Peyer's patch (tissue), 4 donors: ENCODE measurements at regions not wholly inside any gene's neighbourhood (a gene's known extent, or its start where the extent isn't known, plus 50 kb on each side); places are given as distances from the start of the nearest gene placed in this dataset.

ENCODE experiments used
- POLR2A ChIP-seq, 2 donors: fragments of 450-650 bp; IDR thresholded peaks; one replicate each; pipeline ENCODE4 v1.5.1; 2017; ENCODE audit warnings: antibody characterized with exemption in 2 of 2, mild to moderate bottlenecking in 2 of 2, moderate library complexity in 2 of 2
- TF ChIP-seq, protein P1 (sequence below), 6 experiments: fragments of 450-650 bp in 4 of 6; fragments of 200-600 bp in 2 of 6; sonication (generic) in 1 of 6; IDR thresholded peaks; one replicate each; pipeline ENCODE4 v1.5.1; 2017 to 2019; ENCODE audit warnings: antibody characterized with exemption in 6 of 6, mild to moderate bottlenecking in 3 of 6, moderate library complexity in 1 of 6

DNA sequence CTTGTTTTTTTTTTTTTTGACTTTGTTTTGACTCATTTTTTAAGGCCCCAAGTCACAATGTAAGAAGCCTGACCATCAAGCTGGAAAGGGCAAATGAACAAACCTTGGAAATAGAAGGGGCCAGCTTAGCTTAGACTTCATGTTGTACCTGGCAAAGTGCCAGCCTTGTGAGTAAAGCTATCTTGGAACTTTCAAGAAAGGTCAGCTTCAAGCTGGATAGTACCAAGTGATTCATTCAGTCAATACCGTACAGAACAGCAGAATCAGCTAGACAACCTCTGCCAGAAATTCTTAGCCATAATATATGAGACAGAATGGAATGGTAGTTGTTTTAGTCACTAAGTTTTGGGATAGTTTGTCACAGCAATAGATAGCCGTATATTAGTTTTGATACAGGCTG is 1492.2 kb upstream of the TENM3 start:
- TF ChIP-seq, protein P1, sequence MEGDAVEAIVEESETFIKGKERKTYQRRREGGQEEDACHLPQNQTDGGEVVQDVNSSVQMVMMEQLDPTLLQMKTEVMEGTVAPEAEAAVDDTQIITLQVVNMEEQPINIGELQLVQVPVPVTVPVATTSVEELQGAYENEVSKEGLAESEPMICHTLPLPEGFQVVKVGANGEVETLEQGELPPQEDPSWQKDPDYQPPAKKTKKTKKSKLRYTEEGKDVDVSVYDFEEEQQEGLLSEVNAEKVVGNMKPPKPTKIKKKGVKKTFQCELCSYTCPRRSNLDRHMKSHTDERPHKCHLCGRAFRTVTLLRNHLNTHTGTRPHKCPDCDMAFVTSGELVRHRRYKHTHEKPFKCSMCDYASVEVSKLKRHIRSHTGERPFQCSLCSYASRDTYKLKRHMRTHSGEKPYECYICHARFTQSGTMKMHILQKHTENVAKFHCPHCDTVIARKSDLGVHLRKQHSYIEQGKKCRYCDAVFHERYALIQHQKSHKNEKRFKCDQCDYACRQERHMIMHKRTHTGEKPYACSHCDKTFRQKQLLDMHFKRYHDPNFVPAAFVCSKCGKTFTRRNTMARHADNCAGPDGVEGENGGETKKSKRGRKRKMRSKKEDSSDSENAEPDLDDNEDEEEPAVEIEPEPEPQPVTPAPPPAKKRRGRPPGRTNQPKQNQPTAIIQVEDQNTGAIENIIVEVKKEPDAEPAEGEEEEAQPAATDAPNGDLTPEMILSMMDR (IDR thresholded peaks at IDR 0.05), result no peak
- no peak for TF ChIP-seq POLR2A (IDR thresholded peaks at IDR 0.05)
